ENCODE measurements at regions not wholly inside any gene's neighbourhood (a gene's known extent, or its start where the extent isn't known, plus 50 kb on each side); places are given as distances from the start of the nearest gene placed in this dataset.

- Histone ChIP-seq H3K9me3 (ENCODE audit: control insufficient read depth in 4 of 4, insufficient read depth in 3 of 4, low read length in 3 of 4) (peaks cover 0 to 7% (median 0%) of the 10 kb centered on the region in 4 donors), H3K4me3 (no peak overlapping the region), H3K4me1 (ENCODE audit: control insufficient read depth in 5 of 5, insufficient read depth in 5 of 5, low read length in 5 of 5) (no peaks in the 10 kb centered on the region), H3K36me3 (ENCODE audit: control insufficient read depth in 4 of 4, insufficient read depth in 4 of 4, low read length in 4 of 4) (no peaks in the 10 kb centered on the region), H3K27ac (ENCODE audit: low read depth in 1 of 2, low read length in 1 of 2) (no peak overlapping the region), H3K9ac (ENCODE audit: insufficient read depth in 1 of 2, low read length in 2 of 2) (no peak overlapping the region), H3K27me3 (ENCODE audit: control insufficient read depth in 3 of 3, insufficient read depth in 3 of 3, low read length in 2 of 3) (no peaks in the 10 kb centered on the region)
- no peak for TF ChIP-seq CTCF (IDR thresholded peaks at IDR 0.05; ENCODE audit: control extremely low read depth, extremely low read depth)
- DNase-seq (no peak), ATAC-seq (ENCODE audit: insufficient read depth, low FRiP score) (no peak)
- WGBS, 2 donors = 85 to 100% methylated on average over 2 of the region's 2 CpGs
Observed at GRCh38 chrX:127302841-127303240, 483.3 kb downstream of the PRR32 start.

GRCh38 chrX:127305013-127305412 lies 485.5 kb downstream of the PRR32 start:
- no peak overlapping the region for H3K27ac ChIP-seq (ENCODE audit: low read depth in 1 of 2, low read length in 1 of 2)
- H3K4me3 ChIP-seq = no peak overlapping the region
- no peak for TF ChIP-seq CTCF (IDR thresholded peaks at IDR 0.05; ENCODE audit: control extremely low read depth, extremely low read depth)
- peaks cover 0 to 7% (median 0%) of the 10 kb centered on the region in 4 donors for H3K9me3 ChIP-seq (ENCODE audit: control insufficient read depth in 4 of 4, insufficient read depth in 3 of 4, low read length in 3 of 4)
- H3K36me3 ChIP-seq (ENCODE audit: control insufficient read depth in 4 of 4, insufficient read depth in 4 of 4, low read length in 4 of 4) = no peaks in the 10 kb centered on the region
- no peak for ATAC-seq (ENCODE audit: insufficient read depth, low FRiP score)
- H3K4me1 ChIP-seq (ENCODE audit: control insufficient read depth in 5 of 5, insufficient read depth in 5 of 5, low read length in 5 of 5) = no peaks in the 10 kb centered on the region
- 67 to 91% methylated on average over 1 of the region's 1 CpG for WGBS, 2 donors
- H3K9ac ChIP-seq (ENCODE audit: insufficient read depth in 1 of 2, low read length in 2 of 2) = no peak overlapping the region
- H3K27me3 ChIP-seq (ENCODE audit: control insufficient read depth in 3 of 3, insufficient read depth in 3 of 3, low read length in 2 of 3) = no peaks in the 10 kb centered on the region
- no peak for DNase-seq

- WGBS, 2 donors = 73 to 79% methylated on average over 5 to 7 of the region's 7 CpGs
- Histone ChIP-seq H3K27me3 (ENCODE audit: control insufficient read depth in 3 of 3, insufficient read depth in 3 of 3, low read length in 2 of 3) (no peaks in the 10 kb centered on the region), H3K4me3 (no peak overlapping the region), H3K9ac (ENCODE audit: insufficient read depth in 1 of 2, low read length in 2 of 2) (no peak overlapping the region), H3K36me3 (ENCODE audit: control insufficient read depth in 4 of 4, insufficient read depth in 4 of 4, low read length in 4 of 4) (no peaks in the 10 kb centered on the region), H3K9me3 (ENCODE audit: control insufficient read depth in 4 of 4, insufficient read depth in 3 of 4, low read length in 3 of 4) (peaks cover 0 to 7% (median 0%) of the 10 kb centered on the region in 4 donors), H3K4me1 (ENCODE audit: control insufficient read depth in 5 of 5, insufficient read depth in 5 of 5, low read length in 5 of 5) (no peaks in the 10 kb centered on the region), H3K27ac (ENCODE audit: low read depth in 1 of 2, low read length in 1 of 2) (no peak overlapping the region)
- no peak for TF ChIP-seq CTCF (IDR thresholded peaks at IDR 0.05; ENCODE audit: control extremely low read depth, extremely low read depth)
- ATAC-seq (ENCODE audit: insufficient read depth, low FRiP score) (no peak), DNase-seq (no peak)
Observed at GRCh38 chrX:127306262-127306661, 486.7 kb downstream of the PRR32 start.

- 61 to 79% methylated on average over 1 of the region's 1 CpG for WGBS, 2 donors
- no peak overlapping the region for H3K9ac ChIP-seq (ENCODE audit: insufficient read depth in 1 of 2, low read length in 2 of 2)
- no peaks in the 10 kb centered on the region for H3K27me3 ChIP-seq (ENCODE audit: control insufficient read depth in 3 of 3, insufficient read depth in 3 of 3, low read length in 2 of 3)
- H3K36me3 ChIP-seq (ENCODE audit: control insufficient read depth in 4 of 4, insufficient read depth in 4 of 4, low read length in 4 of 4) = no peaks in the 10 kb centered on the region
- no peak overlapping the region for H3K4me3 ChIP-seq
- no peak for TF ChIP-seq CTCF (IDR thresholded peaks at IDR 0.05; ENCODE audit: control extremely low read depth, extremely low read depth)
- ATAC-seq (ENCODE audit: insufficient read depth, low FRiP score) (no peak), DNase-seq (no peak)
- no peaks in the 10 kb centered on the region for H3K4me1 ChIP-seq (ENCODE audit: control insufficient read depth in 5 of 5, insufficient read depth in 5 of 5, low read length in 5 of 5)
- H3K27ac ChIP-seq (ENCODE audit: low read depth in 1 of 2, low read length in 1 of 2) = no peak overlapping the region
- H3K9me3 ChIP-seq (ENCODE audit: control insufficient read depth in 4 of 4, insufficient read depth in 3 of 4, low read length in 3 of 4) = no peaks in the 10 kb centered on the region
Observed at GRCh38 chrX:127313635-127314034, 494.1 kb downstream of the PRR32 start.
